T-helper 2 cell treated with Interferon-gamma antibody and Interleukin-4, amounts not matched to agents 5 μg/mL and 100 μg/mL, for 36 hours (primary cell): ENCODE measurements at regions not wholly inside any gene's neighbourhood (a gene's known extent, or its start where the extent isn't known, plus 50 kb on each side); places are given as distances from the start of the nearest gene placed in this dataset.

Experiments
- DNase-seq: peaks from one replicate; pipeline ENCODE4 v3.0.0; 2021; ENCODE audit warnings: low spot score
- H3K27ac Mint-ChIP-seq: one replicate; pipeline ENCODE4 v1.8.0; 2021; ENCODE audit warnings: mild to moderate bottlenecking, mixed read lengths
- H3K27me3 Mint-ChIP-seq: one replicate; pipeline ENCODE4 v1.8.0; 2021; ENCODE audit warnings: low read depth, mixed read lengths
- H3K36me3 Mint-ChIP-seq: one replicate; pipeline ENCODE4 v1.8.0; 2021; ENCODE audit warnings: low read depth, mixed read lengths
- H3K4me1 Mint-ChIP-seq: one replicate; pipeline ENCODE4 v1.8.0; 2021; ENCODE audit warnings: low read depth, mixed read lengths
- H3K4me3 Mint-ChIP-seq: one replicate; pipeline ENCODE4 v1.8.0; 2022; ENCODE audit warnings: mild to moderate bottlenecking, moderate library complexity, mixed read lengths
- H3K9me3 Mint-ChIP-seq: one replicate; pipeline ENCODE4 v1.8.0; 2021; ENCODE audit warnings: mixed read lengths

DNA sequence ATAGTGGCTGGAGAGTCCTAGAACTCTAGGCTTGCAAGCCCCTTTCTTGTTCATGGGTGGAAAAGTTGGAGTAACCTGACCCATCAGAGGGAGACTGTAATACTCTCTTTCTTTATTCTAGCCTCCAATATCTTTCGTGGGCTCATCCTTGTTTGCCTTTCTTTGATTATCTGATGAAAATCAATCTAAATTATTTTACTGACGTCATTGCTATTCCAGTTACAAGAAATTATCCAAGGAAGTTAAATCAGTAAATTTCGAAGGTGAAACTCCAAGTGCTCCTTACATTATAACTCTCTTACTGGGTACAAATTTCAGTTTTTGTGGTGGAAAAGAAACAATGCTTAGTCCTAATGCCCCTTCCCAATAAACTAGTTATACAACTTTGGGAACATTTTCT is 412.9 kb downstream of the IDS start:
- no peaks in the 10 kb centered on the region for H3K27me3 Mint-ChIP-seq
- H3K36me3 Mint-ChIP-seq = no peaks in the 10 kb centered on the region
- no peak overlapping the region for H3K27ac Mint-ChIP-seq
- no peak for DNase-seq
- H3K4me3 Mint-ChIP-seq = no peak overlapping the region
- no peaks in the 10 kb centered on the region for H3K4me1 Mint-ChIP-seq
- no peaks in the 10 kb centered on the region for H3K9me3 Mint-ChIP-seq

DNA sequence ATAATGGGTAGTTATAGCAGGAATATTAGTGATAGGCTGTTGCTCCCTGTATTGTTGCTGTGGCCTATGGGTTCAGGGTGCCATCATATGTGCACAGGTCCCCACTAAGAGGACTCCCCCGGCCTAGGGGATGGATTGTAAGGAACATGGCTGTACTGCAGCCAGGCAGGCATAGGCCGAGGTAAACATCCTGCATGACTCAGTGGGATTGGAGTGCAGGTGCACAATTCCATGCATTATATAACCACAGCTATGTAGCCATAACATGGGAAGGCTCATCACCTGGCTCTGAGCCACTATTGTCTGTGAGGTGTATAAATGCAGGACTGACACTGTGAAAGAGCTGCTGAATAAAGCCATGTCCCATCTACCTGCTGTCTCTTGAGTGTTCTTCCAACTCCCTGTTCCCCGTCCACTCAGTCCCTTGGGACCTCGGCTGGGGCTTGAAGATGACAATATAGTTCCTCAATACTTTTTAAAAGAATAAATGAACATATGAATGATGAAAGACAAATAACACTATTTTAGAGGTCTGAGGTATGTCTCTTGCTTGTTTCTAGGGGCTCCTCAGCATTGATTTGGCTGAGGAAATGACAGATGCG is 425.2 kb downstream of the IDS start:
- no peak for DNase-seq
- Mint-ChIP-seq H3K4me1 (peaks cover under 1% of the 10 kb centered on the region), H3K9me3 (no peaks in the 10 kb centered on the region), H3K36me3 (no peaks in the 10 kb centered on the region), H3K27me3 (no peaks in the 10 kb centered on the region), H3K4me3 (no peak overlapping the region), H3K27ac (no peak overlapping the region)

DNA sequence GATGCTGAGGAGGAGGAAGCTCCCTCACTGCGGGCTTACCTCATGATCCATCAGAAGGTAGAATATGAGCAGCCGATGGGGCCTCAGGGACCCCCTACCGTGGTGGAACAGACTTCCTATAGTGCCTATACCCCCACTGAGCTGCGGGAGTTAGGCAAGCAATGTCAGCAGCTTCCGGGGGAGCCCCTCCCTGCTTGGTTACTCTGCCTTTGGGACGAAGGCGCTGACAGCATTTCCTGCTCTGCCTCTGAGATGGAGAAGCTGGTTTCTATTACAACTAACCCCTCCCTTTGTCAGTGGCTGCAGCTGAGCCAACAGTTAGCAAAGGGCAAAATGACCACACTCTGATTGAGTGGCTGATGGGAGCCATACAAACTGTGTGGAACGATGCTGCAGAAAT is 430.7 kb downstream of the IDS start:
- no peak for DNase-seq
- no peaks in the 10 kb centered on the region for H3K27me3 Mint-ChIP-seq
- peaks cover 4% of the 10 kb centered on the region for H3K4me1 Mint-ChIP-seq
- no peaks in the 10 kb centered on the region for H3K36me3 Mint-ChIP-seq
- H3K9me3 Mint-ChIP-seq = no peaks in the 10 kb centered on the region
- no peak overlapping the region for H3K4me3 Mint-ChIP-seq
- H3K27ac Mint-ChIP-seq = no peak overlapping the region

DNA sequence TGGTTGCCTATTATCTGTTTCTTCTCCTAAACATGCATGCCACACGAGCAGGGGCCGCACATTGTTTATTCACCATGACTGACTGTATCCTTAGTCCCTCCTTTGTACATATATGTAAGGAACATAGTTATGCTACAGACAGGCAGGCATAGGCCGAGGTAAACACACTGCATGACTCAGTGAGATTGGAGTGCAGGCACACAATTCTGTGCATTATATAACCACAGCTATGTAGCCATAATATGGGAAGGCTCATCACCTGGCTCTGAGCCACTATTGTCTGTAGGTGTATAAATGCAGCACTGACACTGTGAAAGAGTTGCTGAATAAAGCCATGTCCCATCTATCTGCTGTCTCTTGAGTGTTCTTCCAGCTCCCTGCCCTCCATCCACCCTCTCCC is 431.6 kb downstream of the IDS start:
- Mint-ChIP-seq H3K27me3 (no peaks in the 10 kb centered on the region), H3K36me3 (no peaks in the 10 kb centered on the region), H3K9me3 (no peaks in the 10 kb centered on the region), H3K27ac (no peak overlapping the region), H3K4me3 (no peak overlapping the region), H3K4me1 (peaks cover 4% of the 10 kb centered on the region)
- DNase-seq = no peak

DNA sequence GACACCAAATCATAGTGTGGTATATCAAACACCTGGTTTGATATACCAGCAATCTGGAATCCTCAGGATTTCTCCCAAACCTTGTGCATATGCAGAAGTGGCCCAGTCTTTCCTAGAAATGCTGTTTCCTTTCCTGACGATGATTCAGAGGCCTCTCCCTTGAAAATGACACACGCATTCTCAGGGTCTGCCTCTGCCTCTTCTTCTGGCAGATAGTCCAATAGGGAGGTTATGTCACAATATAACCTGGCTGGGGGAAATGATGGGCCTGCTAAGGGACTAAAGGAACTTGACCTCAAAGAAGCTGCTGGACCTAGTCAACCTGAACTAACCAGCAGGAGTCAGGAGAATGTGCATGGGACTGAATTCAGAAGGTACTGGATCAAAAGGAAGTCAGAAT is 435.2 kb downstream of the IDS start:
- Mint-ChIP-seq H3K4me1 (peaks cover 4% of the 10 kb centered on the region), H3K27ac (no peak overlapping the region), H3K27me3 (no peaks in the 10 kb centered on the region), H3K9me3 (no peaks in the 10 kb centered on the region), H3K36me3 (no peaks in the 10 kb centered on the region), H3K4me3 (no peak overlapping the region)
- no peak for DNase-seq

DNA sequence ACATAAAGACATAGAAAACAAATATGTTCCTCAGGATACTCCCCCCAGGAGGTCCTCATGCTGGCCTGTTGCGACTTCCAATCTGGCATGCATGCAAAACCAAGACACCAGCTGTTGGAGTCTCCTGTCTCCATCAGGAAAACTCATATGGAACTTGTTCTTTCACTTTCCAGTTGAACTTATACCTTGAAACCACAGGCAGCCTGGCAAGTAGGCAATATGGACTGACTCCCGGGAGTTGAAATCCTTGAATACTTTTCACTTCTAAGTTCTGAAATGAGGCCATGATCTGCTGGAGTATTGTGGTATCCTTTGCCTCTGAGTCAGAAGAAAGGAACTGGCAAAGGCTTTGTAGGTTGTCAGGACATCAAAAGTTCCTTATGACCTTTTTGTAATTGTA is 444.2 kb downstream of the IDS start:
- Mint-ChIP-seq H3K4me3 (no peak overlapping the region), H3K4me1 (no peaks in the 10 kb centered on the region), H3K9me3 (no peaks in the 10 kb centered on the region), H3K27ac (no peak overlapping the region), H3K27me3 (no peaks in the 10 kb centered on the region), H3K36me3 (no peaks in the 10 kb centered on the region)
- DNase-seq = no peak
